ENCODE measurements at regions not wholly inside any gene's neighbourhood (a gene's known extent, or its start where the extent isn't known, plus 50 kb on each side); places are given as distances from the start of the nearest gene placed in this dataset.

- Histone ChIP-seq H3K4me3 (ENCODE audit: low read depth, low read length) (no peak overlapping the region), H3K36me3 (ENCODE audit: control insufficient read depth, insufficient read depth, low read length) (no peaks in the 10 kb centered on the region), H3K27me3 (ENCODE audit: control insufficient read depth, insufficient read depth, low read length) (peaks cover 7% of the 10 kb centered on the region)
- CTCF ChIA-PET, result interaction anchor here (0.6 kb wide), 1 partner anchor 24 kb away, joined by 3 read pairs; no protein-coding TSS in a partner anchor
- TF ChIP-seq CTCF (IDR thresholded peaks at IDR 0.05; ENCODE audit: insufficient read depth, low read depth, low read length), result no peak
- POLR2A ChIA-PET, result no interaction called here
- DNase-seq (ENCODE audit: low read depth), result no peak
Measured at GRCh38 chr6:1516742-1517520, 92.8 kb upstream of the FOXC1 start.

- Histone ChIP-seq H3K36me3 (ENCODE audit: control insufficient read depth, insufficient read depth, low read length) (no peaks in the 10 kb centered on the region), H3K4me3 (ENCODE audit: low read depth, low read length) (no peak overlapping the region), H3K27me3 (ENCODE audit: control insufficient read depth, insufficient read depth, low read length) (peaks cover 7% of the 10 kb centered on the region)
- no peak for DNase-seq (ENCODE audit: low read depth)
- CTCF ChIA-PET, result interaction anchor here (1.5 to 1.6 kb wide), 2 partner anchors 10 to 36 kb away, joined by 3 to 4 read pairs; no protein-coding TSS in a partner anchor
- TF ChIP-seq CTCF (IDR thresholded peaks at IDR 0.05; ENCODE audit: insufficient read depth, low read depth, low read length), result no peak
- POLR2A ChIA-PET, result no interaction called here
Measured at GRCh38 chr6:1518855-1519254, 90.9 kb upstream of the FOXC1 start.

- TF ChIP-seq CTCF (IDR thresholded peaks at IDR 0.05; ENCODE audit: insufficient read depth, low read depth, low read length), result no peak
- no peak overlapping the region for H3K4me3 ChIP-seq (ENCODE audit: low read depth, low read length)
- no peaks in the 10 kb centered on the region for H3K36me3 ChIP-seq (ENCODE audit: control insufficient read depth, insufficient read depth, low read length)
- DNase-seq (ENCODE audit: low read depth), result no peak
- peaks cover 5% of the 10 kb centered on the region for H3K27me3 ChIP-seq (ENCODE audit: control insufficient read depth, insufficient read depth, low read length)
- ChIA-PET CTCF (interaction anchor here (1.5 to 1.6 kb wide), 2 partner anchors 11 to 35 kb away, joined by 3 to 4 read pairs; no protein-coding TSS in a partner anchor), POLR2A (no interaction called here)
Measured at GRCh38 chr6:1519597-1519996, 90.1 kb upstream of the FOXC1 start.

GRCh38 chr6:1522779-1523178, 86.9 kb upstream of the FOXC1 start:
- DNase-seq (ENCODE audit: low read depth), result no peak
- no peaks in the 10 kb centered on the region for H3K36me3 ChIP-seq (ENCODE audit: control insufficient read depth, insufficient read depth, low read length)
- H3K27me3 ChIP-seq (ENCODE audit: control insufficient read depth, insufficient read depth, low read length), result peaks cover 1% of the 10 kb centered on the region; the same call in 1 of the 2 replicates
- TF ChIP-seq CTCF (IDR thresholded peaks at IDR 0.05; ENCODE audit: insufficient read depth, low read depth, low read length), result no peak
- ChIA-PET POLR2A (no interaction called here), CTCF (interaction anchor here (0.7 to 2.4 kb wide), 4 partner anchors 8 to 73 kb away, joined by 3 to 9 read pairs (median 4); no protein-coding TSS in a partner anchor)
- H3K4me3 ChIP-seq (ENCODE audit: low read depth, low read length), result no peak overlapping the region

GRCh38 chr6:1524040-1524480, 85.7 kb upstream of the FOXC1 start:
- CTCF ChIA-PET, result interaction anchor here (0.7 to 2.4 kb wide), 6 partner anchors 9 to 72 kb away, joined by 3 to 11 read pairs (median 4); no protein-coding TSS in a partner anchor
- no peak overlapping the region for H3K4me3 ChIP-seq (ENCODE audit: low read depth, low read length)

More at GRCh38 chr6:1524040-1524480, 85.7 kb upstream of the FOXC1 start:
- no peaks in the 10 kb centered on the region for H3K36me3 ChIP-seq (ENCODE audit: control insufficient read depth, insufficient read depth, low read length)
- no peak for DNase-seq (ENCODE audit: low read depth)
- POLR2A ChIA-PET, result no interaction called here
- no peaks in the 10 kb centered on the region for H3K27me3 ChIP-seq (ENCODE audit: control insufficient read depth, insufficient read depth, low read length)
- TF ChIP-seq CTCF (IDR thresholded peaks at IDR 0.05; ENCODE audit: insufficient read depth, low read depth, low read length), result peak; percentile 48

All from BJ (cell line).